DOHH2 (cell line): ENCODE measurements at regions not wholly inside any gene's neighbourhood (a gene's known extent, or its start where the extent isn't known, plus 50 kb on each side); places are given as distances from the start of the nearest gene placed in this dataset.
"Not testable (repeated sequence)": the region's sequence is repeated elsewhere in the genome, so short reads cannot be mapped to it uniquely, and the experiment has no call there.

ENCODE experiments used
- CTCF ChIP-seq: fragments of 200-600 bp; sonication (generic); IDR thresholded peaks from one replicate; pipeline ENCODE4 v1.5.1; 2014; ENCODE audit warnings: antibody characterized with exemption, mild to moderate bottlenecking, low read depth, low read length; ENCODE audit not compliant: poor library complexity, severe bottlenecking
- EZH2phosphoT487 ChIP-seq: fragments of 200-600 bp; sonication (generic); IDR thresholded peaks from 2 replicates; pipeline ENCODE4 v1.6.1; 2017; ENCODE audit warnings: borderline replicate concordance, mild to moderate bottlenecking, antibody characterized with exemption, low read length, moderate library complexity, mixed read lengths

DNA sequence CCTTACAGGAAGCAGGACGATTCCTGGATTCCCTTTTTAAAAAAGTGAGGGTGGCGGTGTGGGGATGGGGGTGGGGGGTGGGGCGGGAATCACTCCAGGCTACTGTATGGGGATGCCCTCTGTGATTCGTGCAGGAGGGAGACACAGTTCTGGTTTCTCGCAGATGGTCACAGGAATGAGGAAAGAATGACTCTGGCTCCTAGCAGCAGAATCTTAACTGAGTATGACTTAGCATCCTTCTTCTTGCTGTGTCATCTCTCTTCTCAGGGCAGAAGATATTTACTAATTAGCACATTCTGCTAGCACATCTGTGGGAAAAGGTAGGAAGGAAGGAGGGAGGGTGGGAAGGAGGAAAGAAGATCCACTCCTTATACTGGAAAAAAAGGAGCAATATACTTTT is 78.8 kb upstream of the GPR39 start:
- TF ChIP-seq CTCF, EZH2phosphoT487: not testable (repeated sequence)
